ENCODE measurements at regions not wholly inside any gene's neighbourhood (a gene's known extent, or its start where the extent isn't known, plus 50 kb on each side); places are given as distances from the start of the nearest gene placed in this dataset.

DNA sequence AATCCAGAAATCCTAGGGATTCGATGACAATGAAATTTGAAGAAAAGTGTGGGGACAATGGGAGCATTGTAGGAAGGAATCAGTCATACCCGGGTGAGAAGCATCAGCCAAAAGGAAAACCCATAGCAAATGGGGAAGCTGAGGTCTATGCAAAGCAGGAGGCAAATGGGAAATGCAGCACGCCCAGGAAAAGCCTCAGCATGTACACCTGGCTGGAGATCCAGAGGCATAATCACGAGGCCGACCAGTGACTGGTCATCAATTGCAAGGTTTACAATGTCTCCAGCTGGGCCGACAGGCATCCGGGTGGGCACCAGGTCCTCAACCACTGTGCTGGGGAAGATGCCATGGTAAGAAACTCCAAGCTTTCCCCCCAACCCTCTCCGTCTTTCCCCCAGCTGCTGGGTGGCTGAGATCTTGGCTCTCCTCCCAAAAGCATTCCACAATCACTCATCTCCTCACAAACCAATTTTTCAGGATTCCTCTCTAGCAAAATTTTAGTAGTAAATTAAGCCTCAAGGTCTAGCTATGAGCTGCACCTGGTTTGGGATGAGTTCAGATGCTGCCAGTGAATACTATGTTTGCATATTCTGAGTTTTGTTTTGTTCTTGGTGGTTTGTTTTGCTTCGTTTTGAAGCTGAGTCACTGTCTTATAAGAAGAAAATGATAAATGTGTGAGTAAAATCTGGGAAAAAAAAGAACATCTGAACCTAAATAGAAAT is 98.0 kb upstream of the OR5AK2 start:
- Histone ChIP-seq H3K9me3 (ENCODE audit: control insufficient read depth, insufficient read depth, low read length) (no peaks in the 10 kb centered on the region), H3K4me1 (ENCODE audit: control insufficient read depth, insufficient read depth, low read length) (no peaks in the 10 kb centered on the region), H3K27me3 (ENCODE audit: control insufficient read depth, insufficient read depth, low read length) (no peaks in the 10 kb centered on the region), H3K36me3 (ENCODE audit: control insufficient read depth, insufficient read depth, low read length) (no peaks in the 10 kb centered on the region), H3K27ac (ENCODE audit: low read length) (no peak overlapping the region), H3K4me3 (ENCODE audit: low read length) (no peak overlapping the region)
- WGBS (ENCODE audit: insufficient coverage), result 78% methylated on average over 9 of the region's 9 CpGs
- TF ChIP-seq, protein P1, sequence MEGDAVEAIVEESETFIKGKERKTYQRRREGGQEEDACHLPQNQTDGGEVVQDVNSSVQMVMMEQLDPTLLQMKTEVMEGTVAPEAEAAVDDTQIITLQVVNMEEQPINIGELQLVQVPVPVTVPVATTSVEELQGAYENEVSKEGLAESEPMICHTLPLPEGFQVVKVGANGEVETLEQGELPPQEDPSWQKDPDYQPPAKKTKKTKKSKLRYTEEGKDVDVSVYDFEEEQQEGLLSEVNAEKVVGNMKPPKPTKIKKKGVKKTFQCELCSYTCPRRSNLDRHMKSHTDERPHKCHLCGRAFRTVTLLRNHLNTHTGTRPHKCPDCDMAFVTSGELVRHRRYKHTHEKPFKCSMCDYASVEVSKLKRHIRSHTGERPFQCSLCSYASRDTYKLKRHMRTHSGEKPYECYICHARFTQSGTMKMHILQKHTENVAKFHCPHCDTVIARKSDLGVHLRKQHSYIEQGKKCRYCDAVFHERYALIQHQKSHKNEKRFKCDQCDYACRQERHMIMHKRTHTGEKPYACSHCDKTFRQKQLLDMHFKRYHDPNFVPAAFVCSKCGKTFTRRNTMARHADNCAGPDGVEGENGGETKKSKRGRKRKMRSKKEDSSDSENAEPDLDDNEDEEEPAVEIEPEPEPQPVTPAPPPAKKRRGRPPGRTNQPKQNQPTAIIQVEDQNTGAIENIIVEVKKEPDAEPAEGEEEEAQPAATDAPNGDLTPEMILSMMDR (IDR thresholded peaks at IDR 0.05), result no peak
- DNase-seq, result no peak
- ATAC-seq, result no peak
- Mint-ChIP-seq H3K9me3 (peaks cover 2% of the 10 kb centered on the region in 2 donors), H3K36me3 (no peaks in the 10 kb centered on the region), H3K27me3 (ENCODE audit: low read depth in 2 of 2) (peaks cover 0 to 2% of the 10 kb centered on the region in 2 donors), H3K27ac (no peak overlapping the region), H3K4me3 (no peak overlapping the region), H3K4me1 (no peaks in the 10 kb centered on the region)
- intact Hi-C loops (cut with micrococcal nuclease), result no loop called here

DNA sequence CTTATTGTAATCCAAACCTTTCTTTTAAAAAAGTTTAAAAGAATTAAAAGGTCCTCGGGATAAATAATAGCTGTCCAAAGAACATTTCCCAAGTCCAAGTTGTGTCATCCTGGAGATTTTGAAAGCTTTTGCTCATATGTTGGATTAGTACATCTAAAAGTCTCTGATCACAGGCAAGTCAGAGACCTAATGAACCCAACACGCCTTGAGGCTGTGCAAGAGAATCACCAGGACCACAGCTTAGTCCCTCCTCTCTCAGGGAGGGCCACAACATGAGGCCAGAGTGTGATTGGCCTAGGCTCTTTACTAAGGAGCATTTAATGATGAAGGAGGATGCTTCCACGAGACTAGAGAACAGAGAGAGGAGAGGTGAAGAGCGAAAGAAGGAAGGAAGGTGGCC is 98.7 kb upstream of the OR5AK2 start:
- no peaks in the 10 kb centered on the region for H3K4me1 Mint-ChIP-seq
- no peaks in the 10 kb centered on the region for H3K36me3 Mint-ChIP-seq
- H3K4me3 Mint-ChIP-seq, result no peak overlapping the region
- H3K27ac Mint-ChIP-seq, result no peak overlapping the region
- DNase-seq (no peak), ATAC-seq (no peak)
- Histone ChIP-seq H3K9me3 (ENCODE audit: control insufficient read depth, insufficient read depth, low read length) (no peaks in the 10 kb centered on the region), H3K4me1 (ENCODE audit: control insufficient read depth, insufficient read depth, low read length) (no peaks in the 10 kb centered on the region), H3K4me3 (ENCODE audit: low read length) (no peak overlapping the region), H3K36me3 (ENCODE audit: control insufficient read depth, insufficient read depth, low read length) (no peaks in the 10 kb centered on the region), H3K27me3 (ENCODE audit: control insufficient read depth, insufficient read depth, low read length) (no peaks in the 10 kb centered on the region), H3K27ac (ENCODE audit: low read length) (no peak overlapping the region)
- peaks cover 0 to 2% of the 10 kb centered on the region in 2 donors for H3K27me3 Mint-ChIP-seq (ENCODE audit: low read depth in 2 of 2)
- TF ChIP-seq, protein P1 (IDR thresholded peaks at IDR 0.05), result no peak
- H3K9me3 Mint-ChIP-seq, result peaks cover 2% of the 10 kb centered on the region in 2 donors
- intact Hi-C loops (cut with micrococcal nuclease), result no loop called here
- WGBS (ENCODE audit: insufficient coverage), result 74% methylated on average over 3 of the region's 4 CpGs

DNA sequence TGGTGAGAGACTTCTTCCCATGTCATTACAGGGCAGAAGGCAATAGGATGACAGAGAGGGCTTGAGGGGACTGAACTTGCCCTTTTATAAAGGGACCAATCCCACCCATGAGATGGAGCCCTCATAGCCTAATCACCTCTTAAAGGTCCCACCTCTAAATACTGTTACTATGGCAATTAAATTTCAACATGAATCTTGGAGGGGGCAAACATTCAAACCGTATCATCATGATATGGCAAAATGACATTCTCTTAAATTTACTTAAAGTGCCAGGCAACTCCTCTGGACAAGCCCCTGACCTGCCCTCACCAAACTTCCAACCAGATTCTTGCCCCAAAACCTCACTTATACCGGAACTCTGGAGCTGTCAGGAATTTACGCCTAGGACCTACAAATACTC is 100.8 kb upstream of the OR5AK2 start:
- Mint-ChIP-seq H3K4me3 (no peak overlapping the region), H3K9me3 (peaks cover 0 to 2% of the 10 kb centered on the region in 2 donors), H3K27me3 (ENCODE audit: low read depth in 2 of 2) (peaks cover 0 to 2% of the 10 kb centered on the region in 2 donors), H3K4me1 (no peaks in the 10 kb centered on the region), H3K27ac (no peak overlapping the region), H3K36me3 (no peaks in the 10 kb centered on the region)
- TF ChIP-seq, protein P1 (IDR thresholded peaks at IDR 0.05), result no peak
- H3K36me3 ChIP-seq (ENCODE audit: control insufficient read depth, insufficient read depth, low read length), result no peaks in the 10 kb centered on the region
- no peaks in the 10 kb centered on the region for H3K9me3 ChIP-seq (ENCODE audit: control insufficient read depth, insufficient read depth, low read length)
- intact Hi-C loops (cut with micrococcal nuclease), result no loop called here
- H3K4me1 ChIP-seq (ENCODE audit: control insufficient read depth, insufficient read depth, low read length), result no peaks in the 10 kb centered on the region
- WGBS (ENCODE audit: insufficient coverage), result 93% methylated on average over 3 of the region's 3 CpGs
- DNase-seq (no peak), ATAC-seq (no peak)
- no peak overlapping the region for H3K4me3 ChIP-seq (ENCODE audit: low read length)
- H3K27me3 ChIP-seq (ENCODE audit: control insufficient read depth, insufficient read depth, low read length), result no peaks in the 10 kb centered on the region
- H3K27ac ChIP-seq (ENCODE audit: low read length), result no peak overlapping the region

DNA sequence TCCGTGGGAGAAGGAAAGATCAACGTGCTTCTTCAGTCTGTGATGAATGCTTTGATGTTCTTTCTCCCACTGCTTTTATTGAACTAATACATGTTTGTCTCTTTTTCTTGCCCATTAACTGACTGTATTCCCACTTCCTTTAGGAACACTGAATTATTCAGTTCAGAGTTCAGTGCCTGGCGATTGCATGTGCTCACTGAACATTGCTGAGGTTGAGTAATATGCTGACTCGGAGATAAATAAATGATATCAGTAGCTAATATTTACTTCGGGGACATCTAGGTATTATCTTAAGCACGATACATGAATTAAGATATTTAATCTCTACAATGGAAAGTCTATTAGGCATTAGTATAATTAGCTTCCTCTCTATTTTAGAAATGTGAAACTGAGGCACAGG is 102.3 kb upstream of the OR5AK2 start:
- H3K27me3 ChIP-seq (ENCODE audit: control insufficient read depth, insufficient read depth, low read length), result no peaks in the 10 kb centered on the region
- no peak for ATAC-seq
- Mint-ChIP-seq H3K4me3 (no peak overlapping the region), H3K4me1 (no peaks in the 10 kb centered on the region), H3K36me3 (no peaks in the 10 kb centered on the region), H3K27ac (no peak overlapping the region), H3K27me3 (ENCODE audit: low read depth in 2 of 2) (peaks cover 0 to 2% of the 10 kb centered on the region in 2 donors), H3K9me3 (peaks cover 0 to 2% of the 10 kb centered on the region in 2 donors)
- no peak overlapping the region for H3K27ac ChIP-seq (ENCODE audit: low read length)
- no peak overlapping the region for H3K4me3 ChIP-seq (ENCODE audit: low read length)
- H3K9me3 ChIP-seq (ENCODE audit: control insufficient read depth, insufficient read depth, low read length), result no peaks in the 10 kb centered on the region
- no peak for DNase-seq
- H3K36me3 ChIP-seq (ENCODE audit: control insufficient read depth, insufficient read depth, low read length), result no peaks in the 10 kb centered on the region
- no peaks in the 10 kb centered on the region for H3K4me1 ChIP-seq (ENCODE audit: control insufficient read depth, insufficient read depth, low read length)
- intact Hi-C loops (cut with micrococcal nuclease), result no loop called here
- TF ChIP-seq, protein P1 (IDR thresholded peaks at IDR 0.05), result no peak
- 70% methylated on average over 4 of the region's 6 CpGs for WGBS (ENCODE audit: insufficient coverage)
